ENCODE measurements at regions not wholly inside any gene's neighbourhood (a gene's known extent, or its start where the extent isn't known, plus 50 kb on each side); places are given as distances from the start of the nearest gene placed in this dataset.

DNA sequence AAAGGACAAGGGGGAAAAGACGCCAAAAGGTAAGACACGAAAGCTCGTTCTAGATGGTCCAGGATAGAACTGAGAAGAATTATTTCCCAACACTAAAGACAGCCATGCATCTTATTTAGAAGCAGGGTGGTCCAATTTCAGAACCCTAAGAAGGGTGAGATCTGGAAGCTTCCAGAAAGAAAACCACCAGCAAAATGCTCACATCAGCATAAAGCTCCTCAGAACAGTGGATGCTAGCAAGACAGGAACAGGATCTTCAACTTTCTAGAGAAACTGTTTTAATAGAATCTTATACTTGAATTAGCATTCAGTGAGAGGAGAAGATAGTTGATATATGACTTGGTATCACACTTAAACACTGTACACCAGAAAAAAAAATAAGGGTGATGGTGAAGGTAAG is 101.5 kb downstream of the ZFP64 start:
- TF ChIP-seq, protein P1, sequence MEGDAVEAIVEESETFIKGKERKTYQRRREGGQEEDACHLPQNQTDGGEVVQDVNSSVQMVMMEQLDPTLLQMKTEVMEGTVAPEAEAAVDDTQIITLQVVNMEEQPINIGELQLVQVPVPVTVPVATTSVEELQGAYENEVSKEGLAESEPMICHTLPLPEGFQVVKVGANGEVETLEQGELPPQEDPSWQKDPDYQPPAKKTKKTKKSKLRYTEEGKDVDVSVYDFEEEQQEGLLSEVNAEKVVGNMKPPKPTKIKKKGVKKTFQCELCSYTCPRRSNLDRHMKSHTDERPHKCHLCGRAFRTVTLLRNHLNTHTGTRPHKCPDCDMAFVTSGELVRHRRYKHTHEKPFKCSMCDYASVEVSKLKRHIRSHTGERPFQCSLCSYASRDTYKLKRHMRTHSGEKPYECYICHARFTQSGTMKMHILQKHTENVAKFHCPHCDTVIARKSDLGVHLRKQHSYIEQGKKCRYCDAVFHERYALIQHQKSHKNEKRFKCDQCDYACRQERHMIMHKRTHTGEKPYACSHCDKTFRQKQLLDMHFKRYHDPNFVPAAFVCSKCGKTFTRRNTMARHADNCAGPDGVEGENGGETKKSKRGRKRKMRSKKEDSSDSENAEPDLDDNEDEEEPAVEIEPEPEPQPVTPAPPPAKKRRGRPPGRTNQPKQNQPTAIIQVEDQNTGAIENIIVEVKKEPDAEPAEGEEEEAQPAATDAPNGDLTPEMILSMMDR (IDR thresholded peaks at IDR 0.05): no peak
- no peak for TF ChIP-seq ZFX (IDR thresholded peaks at IDR 0.05; ENCODE audit: borderline replicate concordance)

Measured in 22Rv1 (cell line).